ENCODE measurements at regions not wholly inside any gene's neighbourhood (a gene's known extent, or its start where the extent isn't known, plus 50 kb on each side); places are given as distances from the start of the nearest gene placed in this dataset.
A peak's percentile ranks its signal among the peaks of the same experiment; 100 is the strongest.

DNA sequence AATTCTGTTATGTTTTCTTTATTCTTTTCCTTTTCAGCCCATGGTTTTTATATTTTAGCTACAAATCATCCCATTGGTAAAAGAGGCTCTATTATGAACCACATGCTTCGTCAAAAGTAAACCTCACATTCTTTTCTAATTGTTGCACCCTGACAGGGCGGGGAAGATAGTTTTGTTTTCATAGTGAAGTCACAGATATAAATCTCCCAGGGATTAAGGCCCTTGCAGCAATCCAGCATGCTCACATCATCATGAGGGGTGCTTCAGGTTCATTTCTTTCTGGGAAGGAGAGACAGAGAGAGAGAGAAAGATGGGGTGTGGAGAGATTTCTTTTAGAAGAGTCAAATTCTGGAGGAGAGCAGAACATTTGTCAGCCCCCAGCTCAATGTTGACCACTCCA is 124.5 kb upstream of the CDC42EP3 start:
- no peaks in the 10 kb centered on the region for H3K9me2 ChIP-seq (replicated peaks; ENCODE audit: low read depth, low read length)
- H4K20me1 ChIP-seq (ENCODE audit: insufficient read depth, low read length, poor library complexity, severe bottlenecking) = no peaks in the 10 kb centered on the region
- H3K4me1 ChIP-seq (ENCODE audit: insufficient read depth, low read length, poor library complexity, severe bottlenecking) = no peaks in the 10 kb centered on the region
- no peaks in the 10 kb centered on the region for H3K9me3 ChIP-seq (ENCODE audit: insufficient read depth, low read depth, low read length)
- H2AFZ ChIP-seq (ENCODE audit: low read length) = 0 out of 2 replicates have a peak overlapping the region, but pooled peaks have one; percentile 15
- H3K4me3 ChIP-seq (ENCODE audit: low read length, poor library complexity, severe bottlenecking) = no peak overlapping the region
- no peaks in the 10 kb centered on the region for H3K36me3 ChIP-seq (ENCODE audit: insufficient read depth, low read length)
- H3K79me2 ChIP-seq (ENCODE audit: insufficient read depth, low read length) = no peaks in the 10 kb centered on the region
- no peaks in the 10 kb centered on the region for H3K27me3 ChIP-seq (ENCODE audit: insufficient read depth, low read length, poor library complexity, severe bottlenecking)
- no peak overlapping the region for H3K4me2 ChIP-seq (ENCODE audit: low read depth, low read length, poor library complexity, severe bottlenecking)
- H3K9ac ChIP-seq (ENCODE audit: low read depth, low read length, poor library complexity, severe bottlenecking) = no peak overlapping the region
- no peaks in the 10 kb centered on the region for H3F3A ChIP-seq (ENCODE audit: low read depth)
- no peak for TF ChIP-seq EZH2phosphoT487 (IDR thresholded peaks at IDR 0.05; ENCODE audit: borderline replicate concordance)
- TF ChIP-seq, protein P1, sequence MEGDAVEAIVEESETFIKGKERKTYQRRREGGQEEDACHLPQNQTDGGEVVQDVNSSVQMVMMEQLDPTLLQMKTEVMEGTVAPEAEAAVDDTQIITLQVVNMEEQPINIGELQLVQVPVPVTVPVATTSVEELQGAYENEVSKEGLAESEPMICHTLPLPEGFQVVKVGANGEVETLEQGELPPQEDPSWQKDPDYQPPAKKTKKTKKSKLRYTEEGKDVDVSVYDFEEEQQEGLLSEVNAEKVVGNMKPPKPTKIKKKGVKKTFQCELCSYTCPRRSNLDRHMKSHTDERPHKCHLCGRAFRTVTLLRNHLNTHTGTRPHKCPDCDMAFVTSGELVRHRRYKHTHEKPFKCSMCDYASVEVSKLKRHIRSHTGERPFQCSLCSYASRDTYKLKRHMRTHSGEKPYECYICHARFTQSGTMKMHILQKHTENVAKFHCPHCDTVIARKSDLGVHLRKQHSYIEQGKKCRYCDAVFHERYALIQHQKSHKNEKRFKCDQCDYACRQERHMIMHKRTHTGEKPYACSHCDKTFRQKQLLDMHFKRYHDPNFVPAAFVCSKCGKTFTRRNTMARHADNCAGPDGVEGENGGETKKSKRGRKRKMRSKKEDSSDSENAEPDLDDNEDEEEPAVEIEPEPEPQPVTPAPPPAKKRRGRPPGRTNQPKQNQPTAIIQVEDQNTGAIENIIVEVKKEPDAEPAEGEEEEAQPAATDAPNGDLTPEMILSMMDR (conservative IDR thresholded peaks at IDR 0.05; ENCODE audit: low read length) = no peak

DNA sequence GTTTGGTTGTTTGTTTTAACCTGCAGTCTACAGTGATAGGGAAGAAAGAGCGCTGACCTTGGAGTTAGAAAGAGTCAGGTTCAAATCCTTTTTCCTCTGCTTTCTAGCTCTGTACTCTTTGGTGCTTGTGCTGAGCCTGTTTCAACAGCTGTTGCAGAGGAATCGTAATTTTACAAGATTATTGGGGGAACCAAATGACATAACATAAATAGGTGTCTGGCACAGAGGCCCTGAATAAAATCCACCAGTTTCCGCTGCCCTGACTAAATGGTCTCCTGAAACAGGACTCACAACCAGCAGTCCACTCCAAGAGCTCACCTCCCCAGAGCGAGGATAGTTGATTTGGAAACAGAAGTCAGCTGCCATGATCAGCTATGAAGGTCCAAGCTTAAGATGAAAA is 125.0 kb upstream of the CDC42EP3 start:
- no peaks in the 10 kb centered on the region for H3K36me3 ChIP-seq (ENCODE audit: insufficient read depth, low read length)
- no peaks in the 10 kb centered on the region for H4K20me1 ChIP-seq (ENCODE audit: insufficient read depth, low read length, poor library complexity, severe bottlenecking)
- H3K27me3 ChIP-seq (ENCODE audit: insufficient read depth, low read length, poor library complexity, severe bottlenecking) = no peaks in the 10 kb centered on the region
- H3K9me2 ChIP-seq (replicated peaks; ENCODE audit: low read depth, low read length) = no peaks in the 10 kb centered on the region
- no peak overlapping the region for H3K4me3 ChIP-seq (ENCODE audit: low read length, poor library complexity, severe bottlenecking)
- no peaks in the 10 kb centered on the region for H3K9me3 ChIP-seq (ENCODE audit: insufficient read depth, low read depth, low read length)
- no peaks in the 10 kb centered on the region for H3K79me2 ChIP-seq (ENCODE audit: insufficient read depth, low read length)
- H3K4me2 ChIP-seq (ENCODE audit: low read depth, low read length, poor library complexity, severe bottlenecking) = no peak overlapping the region
- TF ChIP-seq EZH2phosphoT487 (IDR thresholded peaks at IDR 0.05; ENCODE audit: borderline replicate concordance) = no peak
- TF ChIP-seq, protein P1 (conservative IDR thresholded peaks at IDR 0.05; ENCODE audit: low read length) = no peak
- H3K4me1 ChIP-seq (ENCODE audit: insufficient read depth, low read length, poor library complexity, severe bottlenecking) = no peaks in the 10 kb centered on the region
- H3K9ac ChIP-seq (ENCODE audit: low read depth, low read length, poor library complexity, severe bottlenecking) = no peak overlapping the region
- no peaks in the 10 kb centered on the region for H3F3A ChIP-seq (ENCODE audit: low read depth)
- H2AFZ ChIP-seq (ENCODE audit: low read length) = 0 out of 2 replicates have a peak overlapping the region, but pooled peaks have one; percentile 15

GRCh38 chr2:37797081-37797480 is 125.6 kb upstream of the CDC42EP3 start:
- Histone ChIP-seq H3K9me2 (replicated peaks; ENCODE audit: low read depth, low read length) (no peaks in the 10 kb centered on the region), H4K20me1 (ENCODE audit: insufficient read depth, low read length, poor library complexity, severe bottlenecking) (no peaks in the 10 kb centered on the region), H3K79me2 (ENCODE audit: insufficient read depth, low read length) (no peaks in the 10 kb centered on the region), H3F3A (ENCODE audit: low read depth) (no peaks in the 10 kb centered on the region), H3K36me3 (ENCODE audit: insufficient read depth, low read length) (no peaks in the 10 kb centered on the region), H3K9me3 (ENCODE audit: insufficient read depth, low read depth, low read length) (no peaks in the 10 kb centered on the region), H3K9ac (ENCODE audit: low read depth, low read length, poor library complexity, severe bottlenecking) (no peak overlapping the region), H2AFZ (ENCODE audit: low read length) (no peak overlapping the region), H3K27me3 (ENCODE audit: insufficient read depth, low read length, poor library complexity, severe bottlenecking) (no peaks in the 10 kb centered on the region), H3K4me1 (ENCODE audit: insufficient read depth, low read length, poor library complexity, severe bottlenecking) (no peaks in the 10 kb centered on the region), H3K4me3 (ENCODE audit: low read length, poor library complexity, severe bottlenecking) (no peak overlapping the region), H3K4me2 (ENCODE audit: low read depth, low read length, poor library complexity, severe bottlenecking) (no peak overlapping the region)
- TF ChIP-seq EZH2phosphoT487 (IDR thresholded peaks at IDR 0.05; ENCODE audit: borderline replicate concordance) = no peak
- TF ChIP-seq, protein P1 (conservative IDR thresholded peaks at IDR 0.05; ENCODE audit: low read length) = no peak

Data from Loucy (cell line).